WTC11 (cell line): ENCODE measurements at regions not wholly inside any gene's neighbourhood (a gene's known extent, or its start where the extent isn't known, plus 50 kb on each side); places are given as distances from the start of the nearest gene placed in this dataset.

Source experiments
- CREB1 ChIP-seq: sonication (generic); formaldehyde crosslinking; IDR thresholded peaks from 2 replicates; pipeline ENCODE4 v1.8.0; 2023; ENCODE audit warnings: mild to moderate bottlenecking, missing genetic modification reagents
- CTCF ChIP-seq: fragments of 200-600 bp; IDR thresholded peaks from 2 replicates; pipeline ENCODE4 v1.8.0; 2022; ENCODE audit warnings: antibody characterized with exemption
- FOXK1 ChIP-seq: sonication (generic); formaldehyde crosslinking; IDR thresholded peaks from 2 replicates; pipeline ENCODE4 v1.8.0; 2022; ENCODE audit warnings: mild to moderate bottlenecking, moderate library complexity, missing genetic modification reagents
- GTF2I ChIP-seq: fragments of 250-450 bp; sonication (Bioruptor Pico); conservative IDR thresholded peaks from 2 replicates; pipeline ENCODE4 v1.4.0; 2021; ENCODE audit warnings: mild to moderate bottlenecking
- KAT7 ChIP-seq: sonication (generic); formaldehyde crosslinking; IDR thresholded peaks from 2 replicates; pipeline ENCODE4 v1.8.1; 2023; ENCODE audit warnings: missing genetic modification reagents, mild to moderate bottlenecking, borderline replicate concordance
- NFYB ChIP-seq: sonication (generic); formaldehyde crosslinking; conservative IDR thresholded peaks from 2 replicates; pipeline ENCODE4 v1.8.0; 2022; ENCODE audit warnings: low read depth, missing genetic modification reagents
- PRDM15 ChIP-seq: sonication (generic); formaldehyde crosslinking; IDR thresholded peaks from 2 replicates; pipeline ENCODE4 v1.8.0; 2022; ENCODE audit warnings: missing genetic modification reagents
- TCF7 ChIP-seq: sonication (generic); formaldehyde crosslinking; IDR thresholded peaks from 2 replicates; pipeline ENCODE4 v1.8.0; 2022; ENCODE audit warnings: mild to moderate bottlenecking, low read depth, missing genetic modification reagents, moderate library complexity
- TEAD1 ChIP-seq: sonication (generic); formaldehyde crosslinking; IDR thresholded peaks from 2 replicates; pipeline ENCODE4 v1.8.0; 2022; ENCODE audit warnings: mild to moderate bottlenecking, missing genetic modification reagents
- ZBTB21 ChIP-seq: sonication (generic); formaldehyde crosslinking; IDR thresholded peaks from 2 replicates; pipeline ENCODE4 v1.8.1; 2023; ENCODE audit warnings: mild to moderate bottlenecking, missing genetic modification reagents, borderline replicate concordance
- ZNF121 ChIP-seq: sonication (generic); formaldehyde crosslinking; IDR thresholded peaks from 2 replicates; pipeline ENCODE4 v1.8.0; 2023; ENCODE audit warnings: missing genetic modification reagents
- ZNF138 ChIP-seq: sonication (generic); formaldehyde crosslinking; conservative IDR thresholded peaks from 2 replicates; pipeline ENCODE4 v1.8.1; 2022; ENCODE audit warnings: mild to moderate bottlenecking, moderate library complexity, missing genetic modification reagents
- TF ChIP-seq, protein P1 (sequence below): sonication (generic); formaldehyde crosslinking; IDR thresholded peaks from 2 replicates; pipeline ENCODE4 v1.8.0; 2023; ENCODE audit warnings: mild to moderate bottlenecking, missing genetic modification reagents
- TF ChIP-seq, protein P2 (sequence below): sonication (generic); formaldehyde crosslinking; IDR thresholded peaks from 2 replicates; pipeline ENCODE4 v1.8.0; 2022; ENCODE audit warnings: mild to moderate bottlenecking, missing genetic modification reagents

- no peak for TF ChIP-seq PRDM15
- no peak for TF ChIP-seq CTCF
- TF ChIP-seq NFYB (CRISPR knock-in tag), result no peak
- TF ChIP-seq, protein P1, sequence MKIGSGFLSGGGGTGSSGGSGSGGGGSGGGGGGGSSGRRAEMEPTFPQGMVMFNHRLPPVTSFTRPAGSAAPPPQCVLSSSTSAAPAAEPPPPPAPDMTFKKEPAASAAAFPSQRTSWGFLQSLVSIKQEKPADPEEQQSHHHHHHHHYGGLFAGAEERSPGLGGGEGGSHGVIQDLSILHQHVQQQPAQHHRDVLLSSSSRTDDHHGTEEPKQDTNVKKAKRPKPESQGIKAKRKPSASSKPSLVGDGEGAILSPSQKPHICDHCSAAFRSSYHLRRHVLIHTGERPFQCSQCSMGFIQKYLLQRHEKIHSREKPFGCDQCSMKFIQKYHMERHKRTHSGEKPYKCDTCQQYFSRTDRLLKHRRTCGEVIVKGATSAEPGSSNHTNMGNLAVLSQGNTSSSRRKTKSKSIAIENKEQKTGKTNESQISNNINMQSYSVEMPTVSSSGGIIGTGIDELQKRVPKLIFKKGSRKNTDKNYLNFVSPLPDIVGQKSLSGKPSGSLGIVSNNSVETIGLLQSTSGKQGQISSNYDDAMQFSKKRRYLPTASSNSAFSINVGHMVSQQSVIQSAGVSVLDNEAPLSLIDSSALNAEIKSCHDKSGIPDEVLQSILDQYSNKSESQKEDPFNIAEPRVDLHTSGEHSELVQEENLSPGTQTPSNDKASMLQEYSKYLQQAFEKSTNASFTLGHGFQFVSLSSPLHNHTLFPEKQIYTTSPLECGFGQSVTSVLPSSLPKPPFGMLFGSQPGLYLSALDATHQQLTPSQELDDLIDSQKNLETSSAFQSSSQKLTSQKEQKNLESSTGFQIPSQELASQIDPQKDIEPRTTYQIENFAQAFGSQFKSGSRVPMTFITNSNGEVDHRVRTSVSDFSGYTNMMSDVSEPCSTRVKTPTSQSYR (CRISPR knock-in tag), result no peak
- TF ChIP-seq FOXK1 (CRISPR knock-in tag), result no peak
- TF ChIP-seq ZNF138 (CRISPR knock-in tag), result no peak
- no peak for TF ChIP-seq TCF7
- TF ChIP-seq ZBTB21, result no peak
- TF ChIP-seq GTF2I (CRISPR knock-in tag), result no peak
- TF ChIP-seq ZNF121 (CRISPR knock-in tag), result no peak
- TF ChIP-seq CREB1, result no peak
- no peak for TF ChIP-seq TEAD1
- TF ChIP-seq KAT7, result no peak
- TF ChIP-seq, protein P2, sequence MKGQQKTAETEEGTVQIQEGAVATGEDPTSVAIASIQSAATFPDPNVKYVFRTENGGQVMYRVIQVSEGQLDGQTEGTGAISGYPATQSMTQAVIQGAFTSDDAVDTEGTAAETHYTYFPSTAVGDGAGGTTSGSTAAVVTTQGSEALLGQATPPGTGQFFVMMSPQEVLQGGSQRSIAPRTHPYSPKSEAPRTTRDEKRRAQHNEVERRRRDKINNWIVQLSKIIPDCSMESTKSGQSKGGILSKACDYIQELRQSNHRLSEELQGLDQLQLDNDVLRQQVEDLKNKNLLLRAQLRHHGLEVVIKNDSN (CRISPR knock-in tag), result no peak
Observed at GRCh38 chr22:48893288-48894063, 934.2 kb downstream of the BRD1 start.
